GM12891 (cell line): ENCODE measurements at regions not wholly inside any gene's neighbourhood (a gene's known extent, or its start where the extent isn't known, plus 50 kb on each side); places are given as distances from the start of the nearest gene placed in this dataset.

Experiments used
- POLR2A ChIP-seq: IDR thresholded peaks from 2 replicates; pipeline ENCODE4 v1.6.1; 2011; ENCODE audit warnings: low read depth, low read length, control low read depth
- POU2F2 ChIP-seq: IDR thresholded peaks from 2 replicates; pipeline ENCODE4 v1.6.1; 2011; ENCODE audit warnings: low read depth, mild to moderate bottlenecking, control low read depth, low read length, moderate library complexity
- TAF1 ChIP-seq: IDR thresholded peaks from 2 replicates; pipeline ENCODE4 v1.6.1; 2011; ENCODE audit warnings: low read depth, low read length, control low read depth

GRCh38 chr1:232872284-232872683 is 67.1 kb downstream of the MAP10 start:
- TF ChIP-seq TAF1 (no peak), POLR2A (no peak), POU2F2 (no peak)
